ENCODE measurements at regions not wholly inside any gene's neighbourhood (a gene's known extent, or its start where the extent isn't known, plus 50 kb on each side); places are given as distances from the start of the nearest gene placed in this dataset.

GRCh38 chr16:26197707-26198106 is 505.9 kb downstream of the HS3ST4 start:
- Histone ChIP-seq H3F3A (ENCODE audit: insufficient read depth) (no peaks in the 10 kb centered on the region), H3K4me2 (ENCODE audit: unreplicated experiment) (no peak overlapping the region), H3K9ac (no peak overlapping the region), H4K20me1 (ENCODE audit: insufficient read depth) (no peaks in the 10 kb centered on the region), H3K79me2 (ENCODE audit: insufficient read depth) (no peaks in the 10 kb centered on the region), H3K4me3 (no peak overlapping the region), H2AFZ (no peak overlapping the region), H3K27me3 (replicated peaks; ENCODE audit: insufficient read depth) (no peaks in the 10 kb centered on the region), H3K9me3 (ENCODE audit: low read depth) (no peaks in the 10 kb centered on the region), H3K9me2 (ENCODE audit: insufficient read depth) (no peaks in the 10 kb centered on the region), H3K27ac (no peak overlapping the region), H3K4me1 (ENCODE audit: insufficient read depth) (no peaks in the 10 kb centered on the region), H3K36me3 (ENCODE audit: low read depth) (no peaks in the 10 kb centered on the region)
- WGBS, 2 experiments (ENCODE audit: low coverage in 1 of 2, low lambda C conversion rate in 2 of 2, missing lambda C conversion rate in 2 of 2), result 9 to 11% methylated on average over 4 of the region's 4 CpGs
- DNase-seq, result no peak
- in situ Hi-C loops (cut with MboI), result no loop called here
- no peak for TF ChIP-seq EZH2 (IDR thresholded peaks at IDR 0.05; ENCODE audit: insufficient read depth, poor library complexity, severe bottlenecking)
- TF ChIP-seq EZH2phosphoT487 (IDR thresholded peaks at IDR 0.05; ENCODE audit: insufficient read depth, low read depth), result no peak

- Histone ChIP-seq H3K4me3 (no peak overlapping the region), H3K27ac (no peak overlapping the region), H3F3A (ENCODE audit: insufficient read depth) (no peaks in the 10 kb centered on the region), H3K79me2 (ENCODE audit: insufficient read depth) (no peaks in the 10 kb centered on the region), H4K20me1 (ENCODE audit: insufficient read depth) (no peaks in the 10 kb centered on the region), H3K4me2 (ENCODE audit: unreplicated experiment) (no peak overlapping the region), H3K9me3 (ENCODE audit: low read depth) (no peaks in the 10 kb centered on the region), H3K27me3 (replicated peaks; ENCODE audit: insufficient read depth) (no peaks in the 10 kb centered on the region), H3K9me2 (ENCODE audit: insufficient read depth) (no peaks in the 10 kb centered on the region), H3K4me1 (ENCODE audit: insufficient read depth) (no peaks in the 10 kb centered on the region), H2AFZ (no peak overlapping the region), H3K36me3 (ENCODE audit: low read depth) (no peaks in the 10 kb centered on the region), H3K9ac (no peak overlapping the region)
- in situ Hi-C loops (cut with MboI), result no loop called here
- WGBS, 2 experiments (ENCODE audit: low coverage in 1 of 2, low lambda C conversion rate in 2 of 2, missing lambda C conversion rate in 2 of 2), result 13 to 14% methylated on average over 5 of the region's 5 CpGs
- TF ChIP-seq EZH2 (IDR thresholded peaks at IDR 0.05; ENCODE audit: insufficient read depth, poor library complexity, severe bottlenecking), result no peak
- no peak for TF ChIP-seq EZH2phosphoT487 (IDR thresholded peaks at IDR 0.05; ENCODE audit: insufficient read depth, low read depth)
- DNase-seq, result no peak
Observed at GRCh38 chr16:26198221-26198620, 506.5 kb downstream of the HS3ST4 start.

GRCh38 chr16:26204138-26204537 is 512.4 kb downstream of the HS3ST4 start:
- Histone ChIP-seq H3K9me3 (ENCODE audit: low read depth) (no peaks in the 10 kb centered on the region), H3K4me1 (ENCODE audit: insufficient read depth) (no peaks in the 10 kb centered on the region), H2AFZ (no peak overlapping the region), H3K4me2 (ENCODE audit: unreplicated experiment) (no peak overlapping the region), H3K27me3 (replicated peaks; ENCODE audit: insufficient read depth) (no peaks in the 10 kb centered on the region), H3K36me3 (ENCODE audit: low read depth) (no peaks in the 10 kb centered on the region), H3K79me2 (ENCODE audit: insufficient read depth) (no peaks in the 10 kb centered on the region), H3K9ac (no peak overlapping the region), H3K27ac (no peak overlapping the region), H3K4me3 (no peak overlapping the region), H3K9me2 (ENCODE audit: insufficient read depth) (no peaks in the 10 kb centered on the region), H4K20me1 (ENCODE audit: insufficient read depth) (no peaks in the 10 kb centered on the region), H3F3A (ENCODE audit: insufficient read depth) (no peaks in the 10 kb centered on the region)
- no peak for TF ChIP-seq EZH2 (IDR thresholded peaks at IDR 0.05; ENCODE audit: insufficient read depth, poor library complexity, severe bottlenecking)
- no peak for DNase-seq
- in situ Hi-C loops (cut with MboI), result no loop called here
- 32 to 33% methylated on average over 7 of the region's 7 CpGs for WGBS, 2 experiments (ENCODE audit: low coverage in 1 of 2, low lambda C conversion rate in 2 of 2, missing lambda C conversion rate in 2 of 2)

- no peak for DNase-seq
- TF ChIP-seq EZH2 (IDR thresholded peaks at IDR 0.05; ENCODE audit: insufficient read depth, poor library complexity, severe bottlenecking) (no peak), EZH2phosphoT487 (IDR thresholded peaks at IDR 0.05; ENCODE audit: insufficient read depth, low read depth) (no peak)
- Histone ChIP-seq H3K79me2 (ENCODE audit: insufficient read depth) (no peaks in the 10 kb centered on the region), H3K4me3 (no peak overlapping the region), H3K9me3 (ENCODE audit: low read depth) (no peaks in the 10 kb centered on the region), H3K27ac (no peak overlapping the region), H3F3A (ENCODE audit: insufficient read depth) (no peaks in the 10 kb centered on the region), H4K20me1 (ENCODE audit: insufficient read depth) (no peaks in the 10 kb centered on the region), H3K9me2 (ENCODE audit: insufficient read depth) (no peaks in the 10 kb centered on the region), H3K9ac (no peak overlapping the region), H3K36me3 (ENCODE audit: low read depth) (no peaks in the 10 kb centered on the region), H3K4me1 (ENCODE audit: insufficient read depth) (no peaks in the 10 kb centered on the region), H3K4me2 (ENCODE audit: unreplicated experiment) (no peak overlapping the region), H2AFZ (no peak overlapping the region), H3K27me3 (replicated peaks; ENCODE audit: insufficient read depth) (no peaks in the 10 kb centered on the region)
- 20 to 25% methylated on average over 4 of the region's 4 CpGs for WGBS, 2 experiments (ENCODE audit: low coverage in 1 of 2, low lambda C conversion rate in 2 of 2, missing lambda C conversion rate in 2 of 2)
- in situ Hi-C loops (cut with MboI), result no loop called here
Observed at GRCh38 chr16:26211542-26211941, 519.8 kb downstream of the HS3ST4 start.

- H4K20me1 ChIP-seq (ENCODE audit: insufficient read depth), result no peaks in the 10 kb centered on the region
- no peak overlapping the region for H3K9ac ChIP-seq
- no peaks in the 10 kb centered on the region for H3K36me3 ChIP-seq (ENCODE audit: low read depth)
- H3K9me3 ChIP-seq (ENCODE audit: low read depth), result no peaks in the 10 kb centered on the region
- no peaks in the 10 kb centered on the region for H3K9me2 ChIP-seq (ENCODE audit: insufficient read depth)
- H3K79me2 ChIP-seq (ENCODE audit: insufficient read depth), result no peaks in the 10 kb centered on the region
- H2AFZ ChIP-seq, result no peak overlapping the region
- H3K27me3 ChIP-seq (replicated peaks; ENCODE audit: insufficient read depth), result no peaks in the 10 kb centered on the region
- no peak overlapping the region for H3K4me2 ChIP-seq (ENCODE audit: unreplicated experiment)
- TF ChIP-seq EZH2 (IDR thresholded peaks at IDR 0.05; ENCODE audit: insufficient read depth, poor library complexity, severe bottlenecking) (no peak), EZH2phosphoT487 (IDR thresholded peaks at IDR 0.05; ENCODE audit: insufficient read depth, low read depth) (no peak)
- no peaks in the 10 kb centered on the region for H3F3A ChIP-seq (ENCODE audit: insufficient read depth)
- 26 to 28% methylated on average over 5 of the region's 5 CpGs for WGBS, 2 experiments (ENCODE audit: low coverage in 1 of 2, low lambda C conversion rate in 2 of 2, missing lambda C conversion rate in 2 of 2)
- in situ Hi-C loops (cut with MboI), result no loop called here
- no peaks in the 10 kb centered on the region for H3K4me1 ChIP-seq (ENCODE audit: insufficient read depth)
- H3K27ac ChIP-seq, result no peak overlapping the region
- no peak overlapping the region for H3K4me3 ChIP-seq
- no peak for DNase-seq
Observed at GRCh38 chr16:26212599-26212998, 520.8 kb downstream of the HS3ST4 start.
